ENCODE measurements at regions not wholly inside any gene's neighbourhood (a gene's known extent, or its start where the extent isn't known, plus 50 kb on each side); places are given as distances from the start of the nearest gene placed in this dataset.
"Not testable (repeated sequence)": the region's sequence is repeated elsewhere in the genome, so short reads cannot be mapped to it uniquely, and the experiment has no call there.

DNA sequence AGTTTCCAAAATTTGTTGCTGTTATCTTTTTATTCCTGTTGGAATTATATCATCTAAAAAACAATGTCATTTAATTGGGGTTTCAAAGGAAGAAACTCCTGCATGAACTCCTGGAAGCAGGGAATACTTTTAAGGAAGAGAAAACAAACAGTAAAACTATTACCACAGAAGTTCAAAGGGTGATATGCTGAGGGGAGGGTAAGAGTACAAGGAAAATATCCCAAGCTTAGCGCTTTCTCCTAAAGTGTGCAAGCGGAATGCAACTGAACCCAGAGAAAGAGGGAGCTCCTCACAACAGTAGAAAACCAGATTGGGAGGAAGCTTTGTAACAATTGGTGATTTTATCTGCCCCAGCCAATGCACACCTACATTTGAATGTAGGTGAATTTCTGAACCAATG is 175.1 kb downstream of the NUFIP1 start:
- DNase-seq (ENCODE audit: low read depth in 1 of 2, low spot score in 1 of 2) = no peak

DNA sequence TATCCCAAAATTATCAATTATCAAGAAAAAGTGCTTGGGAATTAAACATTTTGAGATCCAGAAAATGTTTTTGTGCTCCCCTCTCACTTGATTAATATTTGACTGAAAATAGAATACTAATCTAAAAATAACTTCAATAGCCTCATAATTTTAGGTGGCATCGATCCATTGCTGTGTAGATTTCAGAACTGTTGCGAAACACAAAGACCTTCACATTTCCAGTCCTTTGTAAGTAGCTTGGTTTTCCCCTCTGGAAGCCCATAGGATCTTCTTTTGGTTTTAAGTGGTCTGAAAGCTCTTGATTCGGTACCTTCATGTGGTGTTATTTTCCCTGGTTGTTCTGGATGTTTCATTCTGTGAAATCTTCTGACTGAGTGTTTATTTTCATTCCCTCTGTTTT is 176.5 kb downstream of the NUFIP1 start:
- DNase-seq (ENCODE audit: low read depth in 1 of 2, low spot score in 1 of 2) = no peak

DNA sequence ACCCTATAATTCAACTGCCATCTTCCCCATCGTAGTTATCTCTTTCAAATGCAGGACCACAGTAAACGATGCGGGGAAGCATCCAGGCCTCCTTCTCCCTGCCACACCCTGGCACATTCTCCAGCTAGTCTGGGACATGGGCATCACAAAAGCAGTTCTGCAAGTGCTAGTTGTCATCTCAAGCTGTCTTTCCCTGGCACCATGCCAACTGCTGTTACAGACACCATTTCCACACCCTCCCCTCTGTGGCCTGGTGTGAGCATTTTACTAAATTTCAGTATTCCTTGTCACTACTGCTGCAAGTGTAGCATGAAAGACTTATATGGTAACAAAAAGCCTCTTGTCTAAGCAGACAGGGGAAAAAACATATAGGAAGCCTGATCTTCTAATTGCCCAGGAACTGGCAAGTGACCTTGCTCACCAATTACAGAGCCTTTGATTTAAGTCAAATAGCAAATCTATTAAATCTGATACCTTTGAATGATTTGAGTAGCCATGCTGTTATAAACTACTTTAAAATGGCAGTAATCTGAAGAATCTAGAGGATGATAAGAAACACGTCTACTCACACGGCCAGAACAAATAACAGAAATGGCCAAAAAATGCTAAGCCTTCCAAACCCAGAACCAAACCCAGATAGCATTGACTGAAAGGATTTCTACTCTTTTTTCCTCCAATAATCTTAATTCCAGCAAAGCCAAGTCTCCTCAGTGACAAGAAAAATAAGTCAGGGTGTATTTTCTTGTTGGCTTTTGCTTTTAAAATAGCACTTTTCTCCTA is 179.0 kb downstream of the NUFIP1 start:
- no peak for DNase-seq (ENCODE audit: low read depth in 1 of 2, low spot score in 1 of 2)

DNA sequence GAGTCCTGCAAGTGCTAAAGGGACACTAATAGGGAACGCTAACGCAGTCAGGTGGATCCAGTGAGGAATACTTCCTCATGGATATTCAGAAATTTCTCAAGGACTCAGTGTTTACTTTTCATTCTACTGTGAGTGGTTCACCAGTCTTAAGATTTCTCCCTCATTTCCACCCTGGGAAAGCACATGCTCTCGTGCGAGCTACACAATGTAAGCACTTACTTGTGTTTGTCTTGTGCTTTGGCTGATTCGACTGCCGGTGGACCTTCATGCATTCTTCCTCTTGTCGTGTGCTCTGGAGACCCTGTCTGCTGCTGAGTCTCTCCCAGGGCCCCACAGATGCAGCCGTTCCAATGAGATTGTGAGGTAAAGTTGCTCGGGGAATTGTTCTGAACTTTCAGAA is 180.1 kb downstream of the NUFIP1 start:
- DNase-seq (ENCODE audit: low read depth in 1 of 2, low spot score in 1 of 2) = no peak

DNA sequence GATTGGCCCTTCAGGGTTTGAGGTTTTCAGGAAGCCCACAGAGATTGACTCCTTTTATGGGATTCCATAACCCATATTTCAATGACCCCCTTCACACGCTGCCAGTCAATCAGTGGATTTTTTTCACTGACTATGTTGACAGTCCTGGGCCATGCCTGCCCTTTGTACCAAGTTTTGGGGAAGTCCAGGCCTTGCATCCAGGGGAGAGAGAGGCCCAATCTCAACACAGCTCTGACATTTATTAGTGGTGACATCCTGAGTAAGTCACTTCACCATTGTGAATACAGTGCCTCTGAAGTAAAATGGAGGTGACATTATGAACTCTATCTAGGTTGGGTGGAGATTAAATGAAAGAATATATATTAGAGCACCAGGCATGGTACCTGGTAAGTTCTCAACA is 181.1 kb downstream of the NUFIP1 start:
- no peak for DNase-seq (ENCODE audit: low read depth in 1 of 2, low spot score in 1 of 2)

DNA sequence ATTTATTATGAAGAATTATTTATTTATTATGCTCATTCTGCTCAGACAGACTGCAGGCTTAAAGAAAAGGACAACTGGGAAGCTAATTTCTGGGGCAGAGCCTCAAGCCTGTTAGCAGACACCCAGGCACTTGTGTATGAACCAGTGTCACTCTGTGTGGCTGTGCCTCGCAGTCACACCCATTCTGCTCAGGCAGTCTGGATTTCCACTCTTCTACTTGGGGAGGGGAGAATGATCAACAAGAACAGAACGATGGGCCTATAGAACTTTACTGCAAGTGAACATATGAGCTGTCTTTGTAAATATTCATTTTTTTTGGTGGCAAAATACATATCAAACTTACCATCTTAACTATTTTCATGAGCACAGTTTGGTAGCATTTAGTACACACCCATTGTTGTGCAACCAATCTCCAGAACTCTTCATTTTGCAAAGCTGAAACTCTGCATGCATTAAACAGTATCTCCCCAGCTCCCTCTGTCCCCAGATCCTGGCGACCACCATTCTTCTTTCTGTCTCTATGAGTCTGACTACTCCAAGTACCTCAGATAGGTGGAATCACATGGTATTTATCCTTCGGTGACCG is 181.7 kb downstream of the NUFIP1 start:
- DNase-seq (ENCODE audit: low read depth in 1 of 2, low spot score in 1 of 2) = no peak

DNA sequence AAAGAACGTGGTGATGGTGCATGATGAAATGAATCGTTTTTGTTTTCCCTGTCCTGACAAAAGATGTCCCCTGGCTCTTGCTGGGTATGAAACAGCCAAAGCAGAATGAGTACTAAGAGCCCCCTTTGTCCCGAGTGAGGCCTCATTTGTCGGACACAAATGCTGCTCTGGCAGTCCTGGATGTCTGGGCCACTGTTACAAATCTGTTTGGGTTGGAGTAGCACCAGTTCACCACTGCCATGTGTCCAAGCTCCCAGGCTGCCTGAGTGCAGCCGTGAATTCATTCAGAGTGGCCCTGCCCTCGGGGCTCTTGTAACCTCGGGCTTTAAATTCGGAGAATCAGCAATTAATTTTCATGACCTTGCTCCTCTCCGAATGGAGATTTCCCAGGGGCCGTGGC is 182.4 kb downstream of the NUFIP1 start:
- DNase-seq (ENCODE audit: low read depth in 1 of 2, low spot score in 1 of 2) = no peak

DNA sequence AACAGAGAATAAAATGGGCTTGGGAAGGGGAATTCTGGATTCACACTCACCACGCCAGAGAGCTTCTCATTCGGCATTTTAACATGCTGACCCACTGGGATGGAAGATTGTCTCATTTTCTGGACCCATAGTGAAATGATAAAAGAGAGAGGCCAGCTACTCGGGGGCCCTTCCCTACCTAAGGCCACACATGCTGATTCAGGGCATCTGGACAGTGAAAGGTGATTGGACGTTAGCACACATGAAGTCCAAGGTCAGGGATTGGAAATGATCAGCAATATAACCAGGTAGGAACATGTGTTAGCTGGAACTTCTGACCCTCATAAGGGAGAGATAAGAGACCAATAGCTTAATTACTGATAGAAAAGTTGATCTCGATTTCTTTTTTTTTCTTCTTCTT is 183.7 kb downstream of the NUFIP1 start:
- no peak for DNase-seq (ENCODE audit: low read depth in 1 of 2, low spot score in 1 of 2)

DNA sequence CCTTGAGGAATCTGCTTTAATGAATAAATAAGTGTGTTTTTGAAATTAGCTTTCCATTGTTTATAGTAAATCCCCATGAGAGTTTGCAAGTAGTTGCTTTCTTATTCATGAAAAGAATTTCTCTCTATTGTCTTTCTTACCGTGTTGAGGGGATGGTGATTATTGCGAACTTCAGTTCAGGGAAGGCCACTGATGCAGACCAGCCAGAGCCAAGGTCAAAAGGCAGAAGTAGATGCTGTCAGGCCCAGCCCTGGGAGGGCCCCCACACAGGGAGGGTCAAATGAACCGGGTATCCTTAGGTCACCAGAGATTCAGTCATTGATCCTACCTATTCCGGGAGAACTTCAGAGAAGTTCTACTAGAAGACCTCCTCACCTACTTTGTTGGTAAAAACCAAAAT is 185.9 kb downstream of the NUFIP1 start:
- no peak for DNase-seq (ENCODE audit: low read depth in 1 of 2, low spot score in 1 of 2)

DNA sequence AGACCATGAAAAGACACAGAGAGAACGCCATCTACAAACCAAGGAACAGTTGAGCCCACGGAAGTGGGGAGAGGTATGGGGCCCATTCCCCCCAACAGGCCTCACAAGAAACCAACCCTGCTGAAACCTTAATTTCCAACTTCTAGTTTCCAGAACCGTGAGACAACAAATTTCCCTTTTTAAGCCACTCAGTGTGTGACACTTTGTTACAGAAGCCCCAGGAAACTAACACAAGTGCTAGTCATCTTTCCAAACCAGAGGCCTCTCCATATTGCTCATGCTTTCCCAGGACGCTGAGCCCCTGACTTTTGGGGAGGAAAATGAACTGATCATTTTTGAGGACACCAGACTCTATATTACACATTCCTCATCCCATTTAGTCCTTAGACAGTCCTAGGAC is 186.8 kb downstream of the NUFIP1 start:
- DNase-seq (ENCODE audit: low read depth in 1 of 2, low spot score in 1 of 2) = no peak

DNA sequence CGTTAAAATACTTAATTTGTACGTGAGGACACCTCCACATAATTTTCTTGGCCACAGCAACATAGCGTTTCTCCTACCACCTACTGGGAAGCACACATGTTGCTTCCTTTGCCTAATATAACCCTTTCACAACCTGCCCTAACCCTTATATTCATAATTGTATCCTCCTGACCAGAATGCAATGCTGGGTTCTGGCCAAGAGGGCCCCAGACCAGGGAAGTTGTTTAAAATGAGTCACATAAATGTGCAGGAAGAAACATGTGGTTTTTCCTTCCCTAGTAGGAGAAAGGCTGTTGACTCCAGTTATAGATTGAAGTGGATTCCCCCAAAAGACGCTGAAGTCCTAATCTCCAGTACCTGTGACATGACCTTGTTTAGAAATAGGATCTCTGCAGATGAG is 187.3 kb downstream of the NUFIP1 start:
- DNase-seq (ENCODE audit: low read depth in 1 of 2, low spot score in 1 of 2) = no peak

DNA sequence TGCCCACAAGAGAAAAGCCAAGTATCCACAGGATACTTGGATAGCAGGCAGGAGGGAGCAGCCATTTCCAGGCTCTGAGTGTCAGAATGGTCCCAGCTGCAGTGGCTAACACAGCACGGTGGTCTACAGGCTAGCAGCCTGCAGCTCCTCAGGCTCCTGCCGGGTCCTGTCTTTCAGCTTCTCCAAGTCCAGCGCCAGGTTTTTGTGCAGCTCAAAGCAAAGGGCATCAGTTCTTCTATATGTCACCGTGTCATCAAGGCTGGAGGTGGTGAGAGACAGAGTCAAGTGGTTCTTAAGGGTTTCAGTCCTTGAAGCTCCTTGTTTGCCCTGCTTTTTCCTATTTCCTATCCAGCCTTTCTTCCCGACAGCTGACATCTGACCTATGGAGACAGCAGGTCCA is 188.6 kb downstream of the NUFIP1 start:
- no peak for DNase-seq (ENCODE audit: low read depth in 1 of 2, low spot score in 1 of 2)

DNA sequence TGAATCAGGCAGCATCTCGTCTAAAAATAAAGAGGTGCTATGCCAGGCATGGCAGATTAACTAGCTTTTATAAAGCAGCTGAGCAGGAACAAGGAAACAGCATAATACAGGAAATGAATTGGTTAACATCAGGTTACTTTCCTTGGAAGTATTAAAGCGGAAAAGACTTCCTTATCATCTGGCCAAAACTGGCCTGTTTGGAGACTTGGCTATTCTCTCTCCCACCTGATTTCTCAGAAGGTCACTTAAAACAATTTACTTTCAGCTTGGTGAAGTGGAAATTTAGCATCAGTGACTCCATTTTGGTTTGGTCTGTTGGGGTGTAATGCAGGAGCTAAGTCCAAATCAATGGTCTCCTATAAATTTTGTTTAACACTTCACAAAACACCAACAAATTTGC is 191.6 kb downstream of the NUFIP1 start:
- DNase-seq (ENCODE audit: low read depth in 1 of 2, low spot score in 1 of 2) = no peak

DNA sequence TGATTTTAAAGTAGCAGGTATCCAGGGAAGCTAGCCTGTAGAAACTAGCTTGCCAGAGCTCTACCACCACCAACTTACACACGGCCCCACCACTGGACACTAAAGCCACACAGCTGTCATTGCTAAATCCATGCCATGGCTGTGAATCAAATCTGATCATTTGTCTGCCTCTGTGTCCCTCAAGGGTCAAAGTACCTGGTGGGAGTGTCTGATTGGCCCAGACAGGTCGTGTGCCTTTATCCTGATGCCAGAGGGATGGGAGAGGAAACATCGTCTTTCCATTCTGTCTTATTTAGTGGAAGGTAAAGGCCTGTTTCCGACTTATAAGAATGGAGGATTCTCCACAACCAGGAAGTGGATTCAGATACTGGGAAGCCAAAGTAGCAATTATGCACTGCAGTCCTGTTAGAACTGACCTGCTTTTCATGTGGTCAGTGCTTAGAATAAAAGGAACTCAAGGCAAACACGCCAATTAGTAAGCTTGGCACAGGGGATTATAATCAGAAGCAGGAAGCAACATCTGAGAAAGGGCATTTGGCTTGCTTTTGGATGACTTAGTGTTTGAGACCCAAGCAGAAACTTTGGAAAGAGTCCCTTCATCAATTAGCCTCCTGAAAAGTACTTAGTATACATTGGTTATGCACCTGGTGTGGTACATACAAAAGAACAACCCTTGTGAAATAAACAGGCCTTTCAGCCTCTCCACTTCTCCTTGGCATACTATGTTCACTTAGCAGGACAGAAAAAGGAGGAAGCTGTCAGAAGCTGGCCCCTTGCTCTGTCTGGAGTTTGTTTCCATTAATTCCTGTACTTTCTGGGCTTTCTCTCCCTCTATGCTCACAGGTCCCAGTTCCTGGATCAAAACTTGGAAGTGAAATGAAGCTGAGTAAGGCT is 192.4 kb downstream of the NUFIP1 start:
- DNase-seq (ENCODE audit: low read depth in 1 of 2, low spot score in 1 of 2) = no peak

DNA sequence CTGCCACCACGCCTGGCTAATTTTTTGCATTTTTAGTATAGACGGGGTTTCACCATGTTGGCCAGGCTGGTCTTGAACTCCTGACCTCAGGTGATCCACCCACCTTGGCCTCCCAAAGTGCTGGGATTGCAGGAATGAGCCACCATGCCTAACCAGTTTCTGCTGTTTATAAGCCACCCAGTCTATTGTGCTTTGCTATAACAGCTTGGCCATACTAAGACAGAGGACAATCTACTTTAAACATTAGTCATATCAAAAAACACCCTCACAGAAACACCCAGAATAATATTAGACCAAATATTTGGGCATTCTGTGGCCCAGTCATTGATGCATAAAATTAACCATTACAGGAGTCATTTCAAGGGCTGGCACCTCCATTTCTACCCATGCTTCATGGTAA is 193.2 kb downstream of the NUFIP1 start:
- not testable (repeated sequence) for DNase-seq (ENCODE audit: low read depth in 1 of 2, low spot score in 1 of 2)

DNA sequence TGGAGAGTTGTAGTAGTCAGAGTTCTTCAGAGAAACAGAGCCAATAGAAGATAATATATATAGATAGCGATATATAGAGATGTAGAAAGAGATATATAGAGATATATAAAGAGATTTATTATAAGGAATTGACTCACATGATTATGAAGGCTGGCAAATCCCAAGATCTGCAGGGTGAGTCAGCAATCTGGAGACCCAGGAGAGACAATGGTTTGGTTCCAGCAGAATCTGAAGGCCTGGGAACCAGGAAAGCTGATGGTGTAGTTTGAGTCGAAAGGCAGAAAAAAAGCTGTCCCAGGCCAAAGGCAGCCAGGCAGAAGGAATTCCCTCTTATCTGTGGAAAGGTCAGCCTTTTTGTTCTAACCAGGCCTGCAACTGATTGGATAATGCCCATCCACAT is 194.1 kb downstream of the NUFIP1 start:
- DNase-seq (ENCODE audit: low read depth in 1 of 2, low spot score in 1 of 2) = no peak

DNA sequence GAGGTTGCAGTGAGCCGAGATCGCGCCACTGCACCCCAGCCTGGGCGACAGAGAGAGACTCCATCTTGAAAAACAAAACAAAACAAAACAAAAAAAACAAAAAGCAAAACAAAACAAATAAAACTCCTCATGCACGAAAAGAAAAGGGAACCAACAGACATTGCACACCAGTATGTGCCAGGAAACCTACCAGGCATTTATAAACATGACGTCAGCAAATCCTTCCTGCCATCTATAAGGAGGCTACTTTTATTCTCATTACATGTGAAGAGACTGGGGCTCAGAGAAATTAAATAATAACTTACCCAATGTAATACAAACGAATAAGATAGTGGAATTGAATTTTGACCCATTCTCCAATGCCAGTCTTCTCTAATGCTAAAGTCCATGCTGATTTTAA is 197.2 kb downstream of the NUFIP1 start:
- DNase-seq (ENCODE audit: low read depth in 1 of 2, low spot score in 1 of 2) = no peak

DNA sequence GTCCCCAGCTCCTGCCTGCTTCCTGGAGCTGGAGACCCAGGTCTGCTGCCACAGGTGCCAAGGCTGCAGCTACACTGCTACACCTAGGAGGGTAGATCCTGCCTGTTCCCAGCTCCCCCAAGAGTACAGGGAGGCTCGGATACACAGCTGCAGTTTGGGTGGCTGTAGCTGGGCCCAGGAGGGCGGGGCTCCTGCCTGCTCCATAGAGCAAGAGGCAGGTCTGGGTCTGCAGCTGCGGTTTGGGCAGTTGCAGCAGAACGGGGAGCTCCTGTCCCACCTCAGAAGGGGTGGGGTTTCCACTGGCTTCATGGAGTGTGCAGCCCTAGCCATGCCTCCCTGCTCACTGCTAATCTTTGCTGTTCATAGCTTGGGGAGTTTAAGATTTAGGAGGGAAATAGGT is 199.0 kb downstream of the NUFIP1 start:
- DNase-seq (ENCODE audit: low read depth in 1 of 2, low spot score in 1 of 2) = no peak

DNA sequence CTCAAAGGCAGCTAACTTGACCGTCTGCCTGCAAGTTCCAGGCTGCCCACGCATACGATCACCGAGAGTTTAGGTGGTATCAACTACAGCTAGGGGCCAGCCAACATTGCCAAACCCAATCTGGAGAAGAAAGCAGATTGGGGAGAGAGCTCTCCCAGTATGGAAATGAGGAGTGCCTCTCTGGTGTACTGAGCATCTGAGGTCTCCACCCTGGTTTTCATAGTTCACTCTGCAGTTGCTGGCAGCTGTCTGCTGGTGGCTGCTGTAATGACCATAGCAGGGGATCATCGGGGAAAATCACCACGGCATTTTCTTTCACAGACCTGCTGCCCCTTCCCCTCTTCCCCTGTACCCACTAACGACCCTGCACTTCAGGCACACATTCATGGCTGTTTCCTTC is 201.7 kb downstream of the NUFIP1 start:
- DNase-seq (ENCODE audit: low read depth in 1 of 2, low spot score in 1 of 2) = no peak

DNA sequence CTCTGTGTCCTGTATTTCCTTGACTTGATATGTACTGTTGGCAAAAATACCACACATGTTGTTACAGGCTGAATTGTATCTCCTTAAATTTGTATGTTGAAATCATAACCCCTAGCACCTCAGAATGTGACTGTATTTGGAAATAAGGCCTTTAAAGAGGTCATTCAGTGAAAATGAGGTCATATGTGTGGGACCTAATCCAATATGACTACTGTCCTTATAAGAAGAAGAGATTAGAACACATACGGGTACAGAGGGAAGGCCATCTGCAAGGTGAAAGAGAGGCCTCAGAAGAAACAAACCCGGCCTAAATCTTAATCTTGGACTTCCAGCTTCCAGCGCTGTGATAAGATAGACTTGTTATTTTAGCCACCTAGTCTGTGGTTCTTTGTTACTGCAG is 202.5 kb downstream of the NUFIP1 start:
- DNase-seq (ENCODE audit: low read depth in 1 of 2, low spot score in 1 of 2) = no peak

DNA sequence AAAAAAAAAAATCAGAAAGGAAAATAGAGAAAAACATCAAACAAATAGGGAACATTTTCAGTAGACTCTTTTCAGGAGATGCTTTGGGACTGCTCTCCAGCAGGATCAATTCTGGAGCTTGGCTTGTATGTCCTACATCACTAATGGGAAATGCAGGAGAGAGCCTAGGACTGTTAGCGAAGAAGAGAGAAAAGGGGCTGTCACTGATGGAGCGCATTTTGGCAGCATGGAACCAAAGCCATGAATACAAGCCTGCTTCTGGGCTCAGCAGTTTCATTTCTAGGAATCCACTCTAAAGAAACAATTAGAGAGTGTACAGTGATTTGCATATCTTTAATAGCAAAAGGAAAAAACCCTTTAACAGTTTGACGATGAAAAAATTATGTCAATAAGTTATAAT is 203.9 kb downstream of the NUFIP1 start:
- no peak for DNase-seq (ENCODE audit: low read depth in 1 of 2, low spot score in 1 of 2)

DNA sequence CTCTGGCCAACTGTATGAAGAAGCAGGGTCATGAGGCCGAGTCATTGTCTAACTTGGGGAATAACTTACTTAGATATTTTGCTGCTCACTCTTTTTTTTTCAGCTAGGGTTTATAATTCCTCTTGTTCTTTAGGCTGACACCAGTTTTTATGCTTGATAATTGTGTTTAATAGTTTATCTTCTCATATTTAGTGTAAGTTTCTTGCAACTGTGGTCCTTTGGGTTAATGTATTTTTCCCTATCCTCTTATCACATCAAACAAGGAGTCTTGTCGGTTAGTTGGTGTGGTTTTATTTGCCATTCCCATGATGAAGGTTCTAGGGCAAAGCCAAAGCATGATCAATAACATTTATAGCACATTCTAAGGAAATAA is 204.6 kb downstream of the NUFIP1 start:
- no peak for DNase-seq (ENCODE audit: low read depth in 1 of 2, low spot score in 1 of 2)
